Endothelial cell of umbilical vein (primary cell): ENCODE measurements at regions not wholly inside any gene's neighbourhood (a gene's known extent, or its start where the extent isn't known, plus 50 kb on each side); places are given as distances from the start of the nearest gene placed in this dataset.

Source experiments
- CTCF ChIP-seq, 2 donors: IDR thresholded peaks; 1 replicate in 1 of 2; 2 replicates in 1 of 2; pipeline ENCODE4 v1.5.1; 2011; ENCODE audit warnings: low read length in 2 of 2, mild to moderate bottlenecking in 2 of 2, moderate library complexity in 2 of 2, control low read depth in 1 of 2, inconsistent platforms in 1 of 2, low read depth in 1 of 2; ENCODE audit not compliant: insufficient read depth in 1 of 2; ENCODE audit errors: extremely low read depth in 1 of 2
- EZH2 ChIP-seq: IDR thresholded peaks from 2 replicates; pipeline ENCODE4 v1.6.1; 2012; ENCODE audit warnings: borderline replicate concordance, low read depth, mild to moderate bottlenecking, moderate library complexity, low read length, inconsistent platforms; ENCODE audit not compliant: severe bottlenecking
- JUN ChIP-seq: IDR thresholded peaks from 2 replicates; pipeline ENCODE4 v1.6.1; 2011; ENCODE audit warnings: borderline replicate concordance, low read depth; ENCODE audit not compliant: insufficient read length, insufficient read depth
- MYC ChIP-seq: IDR thresholded peaks from one replicate; pipeline ENCODE4 v1.6.1; 2011; ENCODE audit warnings: mild to moderate bottlenecking, low read depth, low read length
- POLR2A ChIP-seq: IDR thresholded peaks from 2 replicates; pipeline ENCODE4 v1.6.1; 2012; ENCODE audit warnings: low read depth, mild to moderate bottlenecking, control low read depth, low read length
- POLR2AphosphoS5 ChIP-seq: IDR thresholded peaks from 2 replicates; pipeline ENCODE4 v1.6.1; 2012; ENCODE audit warnings: low read depth, mild to moderate bottlenecking, control low read depth, low read length, moderate library complexity; ENCODE audit not compliant: insufficient read depth

- TF ChIP-seq MYC, result no peak
- TF ChIP-seq POLR2A, result no peak
- TF ChIP-seq CTCF (IDR thresholded peaks at IDR 0.05; ENCODE audit: extremely low read depth in 1 of 2, insufficient read depth in 1 of 2, low read depth in 1 of 2, low read length in 2 of 2), result no peak
- no peak for TF ChIP-seq POLR2AphosphoS5
- no peak for TF ChIP-seq JUN
- TF ChIP-seq EZH2, result no peak
These were observed 122.6 kb upstream of the MAP3K7 start for GRCh38 chr6:90709431-90709996.
